HG02981 (cell line): ENCODE measurements at regions not wholly inside any gene's neighbourhood (a gene's known extent, or its start where the extent isn't known, plus 50 kb on each side); places are given as distances from the start of the nearest gene placed in this dataset.
"Not testable (repeated sequence)": the region's sequence is repeated elsewhere in the genome, so short reads cannot be mapped to it uniquely, and the experiment has no call there.

ENCODE experiments used
- ATAC-seq: cut with Tn5 transposase; IDR thresholded peaks from one replicate; pipeline ENCODE4 v1.9.1; 2021; ENCODE audit warnings: mild to moderate bottlenecking, moderate library complexity; ENCODE audit not compliant: unreplicated experiment

DNA sequence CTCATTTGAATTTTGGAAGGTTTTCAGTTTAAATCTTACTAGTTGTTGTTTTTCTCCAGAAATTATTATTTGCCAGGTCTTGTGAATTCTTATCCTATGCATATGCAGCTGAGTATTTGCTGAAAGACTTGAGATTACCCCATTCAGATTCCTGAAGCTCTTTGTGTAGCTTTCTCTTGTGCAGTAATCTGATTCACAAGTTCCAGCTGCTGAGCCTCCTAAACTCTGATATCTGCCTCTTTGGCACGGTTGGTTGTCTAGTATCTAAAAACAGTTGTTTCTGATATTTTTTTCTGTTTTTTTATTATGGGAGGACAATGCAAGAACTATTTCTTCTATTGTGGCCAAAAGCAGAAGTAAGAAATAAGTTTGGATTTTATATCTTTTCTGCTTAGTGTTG is 863.9 kb upstream of the MANEA start:
- ATAC-seq = no peak

DNA sequence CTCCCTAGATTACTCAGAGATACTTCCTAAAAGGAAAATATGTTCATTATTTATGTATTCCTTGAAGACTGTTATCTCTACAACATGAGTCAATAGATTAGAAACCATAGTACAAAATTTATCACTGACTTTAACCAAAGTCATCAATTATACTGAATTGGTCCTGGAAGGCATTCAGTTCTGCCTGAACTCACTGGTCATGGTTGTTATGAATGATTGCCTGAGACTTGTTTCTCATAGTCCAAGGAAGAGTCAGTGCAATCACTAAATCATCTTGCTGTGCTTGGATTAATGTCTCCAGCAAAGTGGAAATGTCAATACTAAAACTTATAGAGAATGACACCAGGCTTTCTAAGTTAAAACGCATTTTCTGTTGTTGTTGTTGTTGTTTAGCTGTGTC is 878.6 kb upstream of the MANEA start:
- ATAC-seq = no peak

DNA sequence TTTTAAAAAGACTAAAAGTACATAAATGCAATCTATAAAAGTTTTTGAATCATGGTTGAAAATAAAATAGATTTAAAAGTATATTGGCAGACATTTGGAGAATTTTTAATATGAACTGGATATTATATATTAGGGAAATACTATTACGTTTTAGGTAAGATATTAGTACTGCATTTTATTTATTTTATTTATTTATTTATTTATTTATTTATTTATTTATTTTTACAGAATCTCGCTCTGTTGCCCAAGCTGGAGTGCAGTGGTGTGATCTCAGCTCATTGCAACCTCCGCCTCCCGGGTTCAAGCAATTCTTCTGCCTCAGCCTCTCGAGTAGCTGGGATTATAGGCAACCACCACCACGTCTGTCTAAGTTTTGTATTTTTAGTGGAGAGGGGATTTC is 890.1 kb upstream of the MANEA start:
- not testable (repeated sequence) for ATAC-seq

- ATAC-seq = no peak
Observed at GRCh38 chr6:94683409-94683808, 893.9 kb upstream of the MANEA start.

- ATAC-seq = no peak
Observed at GRCh38 chr6:94680669-94681212, 896.6 kb upstream of the MANEA start.

- no peak for ATAC-seq
Observed at GRCh38 chr6:94673251-94673650, 904.1 kb upstream of the MANEA start.

DNA sequence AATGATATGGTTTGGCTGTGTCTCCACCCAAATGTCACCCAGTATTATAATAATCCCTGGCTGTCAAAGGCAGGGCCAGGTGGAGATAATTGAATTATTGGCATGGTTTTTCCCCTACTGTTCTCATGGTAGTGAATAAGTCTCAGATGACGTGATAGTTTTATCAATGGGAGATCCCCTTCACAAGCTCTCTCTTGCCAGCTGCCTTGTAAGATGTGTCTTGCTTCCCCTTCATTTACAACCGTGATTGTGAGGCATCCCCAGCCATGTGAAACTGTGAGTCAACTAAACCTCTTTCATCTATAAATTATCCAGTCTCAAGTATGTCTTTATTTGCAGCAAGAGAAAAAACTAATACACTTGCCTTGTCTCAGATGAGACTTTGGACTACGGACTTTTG is 907.3 kb upstream of the MANEA start:
- no peak for ATAC-seq

GRCh38 chr6:94668876-94669275 is 908.5 kb upstream of the MANEA start:
- ATAC-seq = no peak

DNA sequence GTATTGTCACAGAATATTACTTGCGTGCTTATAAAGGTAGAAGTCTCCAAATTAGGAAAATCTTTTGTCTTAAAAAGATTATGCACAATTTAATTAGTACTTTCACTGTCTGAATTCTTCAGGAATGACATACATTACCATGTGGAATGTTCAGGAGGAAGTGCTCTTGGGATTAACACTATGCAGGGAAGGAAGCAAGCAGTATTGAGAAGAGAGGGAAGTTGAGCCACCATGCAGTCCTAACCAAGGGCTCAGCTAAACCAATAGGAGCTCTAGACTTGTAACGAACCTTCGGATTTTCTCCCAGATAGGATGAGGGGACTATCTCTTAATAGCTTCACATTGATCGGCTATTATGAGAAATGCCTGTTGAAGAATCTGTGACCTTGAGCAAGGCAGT is 918.4 kb upstream of the MANEA start:
- no peak for ATAC-seq

DNA sequence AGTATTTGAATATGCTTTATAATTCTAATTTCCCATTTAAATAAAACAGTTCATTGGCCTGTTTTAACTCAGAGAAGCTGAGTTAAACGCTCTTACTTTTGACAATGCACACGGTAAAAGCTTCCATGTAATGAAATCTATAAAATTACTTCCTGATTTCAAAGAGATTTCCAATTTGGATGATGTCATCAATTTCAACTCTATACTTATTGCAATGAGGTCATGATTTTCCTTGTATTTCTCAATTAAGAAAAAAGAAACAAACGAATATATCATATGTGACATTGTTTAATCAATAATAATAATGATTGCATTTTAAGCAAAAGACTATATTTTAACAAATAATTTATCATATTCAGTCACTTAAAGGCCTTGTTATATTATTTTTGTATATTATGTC is 926.1 kb upstream of the MANEA start:
- ATAC-seq = no peak

DNA sequence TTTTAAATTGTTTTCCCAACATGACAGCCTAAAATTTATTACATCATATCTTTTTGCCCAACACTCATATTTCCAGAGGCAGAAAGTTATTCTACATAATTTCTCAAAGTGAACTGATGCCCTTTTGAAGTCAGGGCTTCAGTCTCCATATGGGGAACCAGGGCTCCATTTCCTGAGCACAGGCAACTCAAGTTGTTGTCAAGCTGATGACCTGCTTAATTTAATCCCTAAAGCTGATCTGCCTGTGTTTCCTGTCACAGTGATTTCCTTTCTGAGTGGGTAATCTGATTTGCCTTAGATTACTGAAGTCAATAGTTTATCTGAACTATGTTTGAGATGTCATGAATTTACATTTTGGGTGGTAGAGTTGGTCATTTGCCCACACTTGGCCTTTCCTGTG is 932.1 kb upstream of the MANEA start:
- ATAC-seq = no peak

DNA sequence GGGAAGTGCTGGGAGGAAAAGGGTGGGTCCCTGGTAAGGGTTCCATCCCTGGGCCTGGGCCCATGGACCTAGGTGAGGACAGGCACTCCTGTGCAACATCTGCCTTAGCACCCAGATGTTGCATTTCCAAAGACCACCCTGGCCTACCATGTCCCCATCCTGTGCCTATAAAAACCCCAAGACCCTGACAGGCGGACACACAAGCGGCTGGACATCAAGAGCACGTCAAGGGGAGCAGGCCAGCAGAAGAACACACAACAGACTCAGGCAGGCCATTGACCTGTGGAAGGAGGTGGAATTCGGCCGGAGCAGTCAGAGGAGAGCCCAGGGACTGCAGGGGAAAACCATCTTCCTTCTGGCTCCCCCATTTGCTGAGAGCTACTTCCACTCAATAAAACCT is 937.8 kb upstream of the MANEA start:
- ATAC-seq = no peak

GRCh38 chr6:94636780-94637385 is 940.5 kb upstream of the MANEA start:
- no peak for ATAC-seq

- ATAC-seq = no peak
Observed at GRCh38 chr6:94623586-94623985, 953.7 kb upstream of the MANEA start.

GRCh38 chr6:94622783-94623182 is 954.6 kb upstream of the MANEA start:
- no peak for ATAC-seq

- ATAC-seq = no peak
Observed at GRCh38 chr6:94600636-94601035, 976.7 kb upstream of the MANEA start.

DNA sequence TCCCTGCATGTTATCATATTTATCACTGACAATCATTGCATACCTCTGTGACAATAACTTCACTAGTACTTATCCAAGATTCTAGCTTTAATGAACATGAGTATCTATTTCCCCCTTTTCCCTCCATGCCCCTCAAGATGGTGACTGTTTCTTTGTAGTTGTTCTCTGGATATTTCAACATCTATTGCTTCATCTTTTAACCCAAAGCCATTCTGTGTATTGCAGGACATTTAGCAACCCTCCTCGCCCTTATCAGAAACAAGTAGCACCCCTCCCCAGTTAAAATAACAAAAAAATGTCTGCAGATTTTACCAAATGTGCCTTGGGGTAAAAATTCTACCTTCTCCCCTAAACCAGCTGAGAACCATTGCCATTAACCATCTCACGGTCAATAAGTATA is 979.8 kb upstream of the MANEA start:
- no peak for ATAC-seq

- no peak for ATAC-seq
Observed at GRCh38 chr6:94590416-94590815, 986.9 kb upstream of the MANEA start.

DNA sequence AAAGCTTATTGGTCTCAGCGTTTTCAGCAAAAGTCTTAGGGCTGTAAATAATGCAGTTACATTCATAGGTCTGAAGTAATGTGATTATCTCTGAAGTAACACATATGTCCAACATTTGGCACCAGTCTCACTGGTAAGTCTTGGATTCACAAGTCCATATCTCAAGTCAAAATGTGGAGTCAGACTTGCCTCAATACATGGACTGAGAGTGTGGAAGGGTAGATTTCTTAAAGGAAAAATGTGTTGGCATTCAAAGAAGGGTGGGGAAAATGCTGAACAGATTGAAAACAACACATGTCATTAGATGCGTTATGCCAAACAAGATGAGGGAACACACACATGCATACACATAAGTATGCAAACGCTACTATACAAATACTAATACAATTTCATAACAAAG is 989.0 kb upstream of the MANEA start:
- no peak for ATAC-seq

DNA sequence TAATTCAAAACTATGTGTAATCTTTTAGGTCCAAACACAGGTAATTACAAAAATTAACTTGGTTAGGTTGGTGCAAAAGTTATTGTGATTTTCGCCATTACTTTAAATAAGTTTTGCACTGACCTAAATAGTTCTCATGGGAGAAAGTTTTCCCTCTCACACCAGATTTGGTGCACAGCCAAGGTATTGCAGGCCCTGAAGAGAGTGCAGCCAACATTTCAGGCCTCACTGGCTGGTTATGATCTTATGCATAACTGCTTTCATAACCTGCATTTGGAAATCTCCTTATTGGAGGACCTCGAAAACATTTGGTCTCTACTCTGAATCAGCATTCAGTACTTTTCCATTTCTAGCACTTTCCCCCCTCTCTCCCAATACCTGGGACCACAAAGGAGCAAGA is 993.1 kb upstream of the MANEA start:
- ATAC-seq = no peak

DNA sequence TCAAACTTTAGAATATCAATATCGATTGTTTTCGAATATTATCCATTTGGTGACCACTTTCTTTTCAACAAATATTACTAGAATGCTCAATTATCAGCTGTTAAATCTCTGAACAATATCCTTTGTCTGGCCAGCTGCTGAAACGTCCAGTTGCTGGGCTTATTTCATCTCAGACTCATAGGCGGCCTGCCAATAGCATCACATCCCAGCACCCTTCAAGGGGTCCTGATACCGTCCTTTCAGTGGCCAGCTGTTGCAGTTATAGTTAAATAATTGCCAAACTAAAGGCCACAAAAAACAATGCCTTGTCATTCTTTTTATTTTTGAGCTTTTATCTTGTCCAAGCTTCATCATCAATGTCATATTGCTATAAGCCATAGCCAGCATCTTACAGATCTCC is 1006.8 kb upstream of the MANEA start:
- ATAC-seq = no peak

GRCh38 chr6:94562846-94563245 is 1014.5 kb upstream of the MANEA start:
- ATAC-seq = no peak

GRCh38 chr6:94559829-94560537 is 1017.4 kb upstream of the MANEA start:
- no peak for ATAC-seq
